ENCODE measurements at regions not wholly inside any gene's neighbourhood (a gene's known extent, or its start where the extent isn't known, plus 50 kb on each side); places are given as distances from the start of the nearest gene placed in this dataset.

- DNase-seq (ENCODE audit: low read depth) = no peak
- no peak for TF ChIP-seq CTCF (IDR thresholded peaks at IDR 0.05; ENCODE audit: low read depth, low read length, missing control alignments)
- no peak overlapping the region for H3K4me3 ChIP-seq (ENCODE audit: low read depth, low read length)
Observed at GRCh38 chr13:61156753-61157152, 258.9 kb downstream of the PCDH20 start.

DNA sequence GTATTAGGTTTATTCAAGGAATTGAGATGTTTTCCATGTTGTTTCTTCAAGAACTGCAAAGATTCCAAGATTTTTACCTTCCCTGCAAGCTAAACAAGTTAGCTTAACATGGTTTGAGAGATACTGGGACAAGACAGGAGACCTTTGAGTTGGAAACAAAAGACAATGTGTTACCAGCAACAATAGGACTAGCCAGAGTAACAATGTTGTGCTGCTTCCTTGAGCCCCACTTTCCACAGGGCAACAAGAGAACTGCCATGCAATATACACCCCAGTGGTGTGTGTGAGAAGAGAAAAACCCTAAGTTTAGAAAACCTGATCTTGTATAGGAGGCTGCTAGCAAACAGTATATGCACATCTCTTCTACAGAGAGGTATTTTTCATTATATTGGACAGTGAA, 264.6 kb downstream of the PCDH20 start:
- TF ChIP-seq CTCF (IDR thresholded peaks at IDR 0.05; ENCODE audit: low read depth, low read length, missing control alignments) = no peak
- no peak for DNase-seq (ENCODE audit: low read depth)
- no peak overlapping the region for H3K4me3 ChIP-seq (ENCODE audit: low read depth, low read length)

DNA sequence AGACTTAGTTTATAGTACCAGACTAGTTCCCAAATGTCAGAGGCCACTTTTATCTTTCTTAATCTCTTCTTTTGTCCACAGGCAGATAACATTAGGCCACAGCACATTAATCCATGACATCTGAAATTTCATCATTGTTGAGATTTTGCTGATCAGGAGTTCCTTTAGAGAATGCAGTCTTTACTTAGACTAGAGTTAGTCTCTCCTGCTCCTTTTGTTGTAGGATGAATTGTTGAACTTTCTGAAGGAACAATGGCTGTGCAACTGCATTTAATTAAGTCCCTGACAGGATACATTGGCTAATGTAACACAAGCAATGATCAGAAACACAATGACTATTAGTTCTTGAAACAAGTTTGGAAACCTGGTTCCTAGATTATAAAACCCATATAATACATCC, 266.3 kb downstream of the PCDH20 start:
- DNase-seq (ENCODE audit: low read depth) = no peak
- TF ChIP-seq CTCF (IDR thresholded peaks at IDR 0.05; ENCODE audit: low read depth, low read length, missing control alignments) = no peak
- no peak overlapping the region for H3K4me3 ChIP-seq (ENCODE audit: low read depth, low read length)

GRCh38 chr13:61148691-61149315, 266.8 kb downstream of the PCDH20 start:
- DNase-seq (ENCODE audit: low read depth) = no peak
- no peak for TF ChIP-seq CTCF (IDR thresholded peaks at IDR 0.05; ENCODE audit: low read depth, low read length, missing control alignments)
- no peak overlapping the region for H3K4me3 ChIP-seq (ENCODE audit: low read depth, low read length)

DNA sequence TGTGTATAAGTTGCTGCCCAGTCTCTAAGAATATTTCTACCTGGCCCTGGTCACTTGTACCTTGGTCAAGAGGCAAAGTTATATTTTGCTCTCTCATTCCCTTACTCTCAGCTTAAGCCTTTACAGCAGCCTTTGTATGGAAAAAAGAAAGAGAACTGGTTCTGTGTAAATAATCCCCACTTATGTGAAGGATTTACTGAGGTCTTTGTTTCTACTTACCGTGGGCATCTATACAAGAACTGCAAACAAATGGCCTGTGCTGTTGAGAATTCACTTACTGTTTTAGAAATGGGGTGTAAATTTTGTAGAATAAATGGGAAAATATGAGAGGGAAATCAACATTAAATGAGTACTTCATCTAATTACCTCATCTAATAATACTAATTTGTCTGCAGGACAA, 267.4 kb downstream of the PCDH20 start:
- no peak overlapping the region for H3K4me3 ChIP-seq (ENCODE audit: low read depth, low read length)
- no peak for TF ChIP-seq CTCF (IDR thresholded peaks at IDR 0.05; ENCODE audit: low read depth, low read length, missing control alignments)
- no peak for DNase-seq (ENCODE audit: low read depth)

- DNase-seq (ENCODE audit: low read depth) = no peak
- H3K4me3 ChIP-seq (ENCODE audit: low read depth, low read length) = no peak overlapping the region
- TF ChIP-seq CTCF (IDR thresholded peaks at IDR 0.05; ENCODE audit: low read depth, low read length, missing control alignments) = no peak
Observed at GRCh38 chr13:61146571-61146970, 269.1 kb downstream of the PCDH20 start.

- no peak overlapping the region for H3K4me3 ChIP-seq (ENCODE audit: low read depth, low read length)
- TF ChIP-seq CTCF (IDR thresholded peaks at IDR 0.05; ENCODE audit: low read depth, low read length, missing control alignments) = no peak
- DNase-seq (ENCODE audit: low read depth) = no peak
Observed at GRCh38 chr13:61146158-61146557, 269.5 kb downstream of the PCDH20 start.
